Lung microvascular endothelial cell (primary cell): ENCODE measurements at regions not wholly inside any gene's neighbourhood (a gene's known extent, or its start where the extent isn't known, plus 50 kb on each side); places are given as distances from the start of the nearest gene placed in this dataset.

Source experiments
- DNase-seq, 2 donors: peaks; one replicate each; pipeline versions ENCODE4 v3.0.0 to v3.0.0-alpha.2; 2010; ENCODE audit warnings: low read depth in 2 of 2

GRCh38 chr7:7117935-7118586 is 64.3 kb upstream of the C1GALT1 start:
- DNase-seq, result no peak

DNA sequence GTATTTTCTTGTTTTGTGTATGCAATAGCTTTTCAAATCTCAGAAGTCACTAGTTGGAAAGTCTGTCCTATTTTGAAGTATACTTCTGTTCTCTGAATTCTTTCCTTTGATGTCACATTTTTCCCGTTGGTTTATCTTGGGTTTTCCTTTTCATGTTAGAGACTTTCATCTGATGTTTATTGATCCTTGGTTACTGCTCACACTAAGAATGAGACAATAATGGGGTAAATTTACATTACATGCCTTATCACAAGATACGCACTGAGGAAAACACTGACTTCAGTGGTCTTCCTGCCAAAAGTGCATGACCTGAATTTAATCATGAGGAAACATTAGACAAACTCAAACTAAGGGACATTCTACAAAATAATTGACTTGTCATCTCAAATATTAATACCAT is 63.5 kb upstream of the C1GALT1 start:
- no peak for DNase-seq

GRCh38 chr7:7119729-7120128 is 62.6 kb upstream of the C1GALT1 start:
- no peak for DNase-seq

DNA sequence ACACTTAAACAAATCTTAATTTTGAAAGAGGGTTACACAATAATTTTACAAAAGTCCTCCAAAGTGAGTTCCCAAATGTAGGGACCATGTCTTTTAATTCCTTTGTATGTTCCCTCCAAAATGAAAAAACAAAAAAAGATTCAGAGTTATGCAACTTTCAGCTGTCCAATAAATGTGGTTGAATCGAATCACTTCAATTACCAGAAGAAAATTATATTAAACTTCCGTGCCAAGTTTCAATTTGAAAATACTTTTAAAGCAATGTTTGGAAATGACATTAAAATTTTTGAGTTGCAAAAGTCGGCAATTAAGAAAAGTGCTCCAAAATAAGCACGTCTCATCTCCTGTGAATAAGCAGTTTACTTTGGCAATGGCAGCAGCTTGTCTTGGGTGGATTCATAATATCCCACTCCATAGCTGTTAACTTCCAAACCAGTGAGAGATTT is 60.3 kb upstream of the C1GALT1 start:
- no peak for DNase-seq

DNA sequence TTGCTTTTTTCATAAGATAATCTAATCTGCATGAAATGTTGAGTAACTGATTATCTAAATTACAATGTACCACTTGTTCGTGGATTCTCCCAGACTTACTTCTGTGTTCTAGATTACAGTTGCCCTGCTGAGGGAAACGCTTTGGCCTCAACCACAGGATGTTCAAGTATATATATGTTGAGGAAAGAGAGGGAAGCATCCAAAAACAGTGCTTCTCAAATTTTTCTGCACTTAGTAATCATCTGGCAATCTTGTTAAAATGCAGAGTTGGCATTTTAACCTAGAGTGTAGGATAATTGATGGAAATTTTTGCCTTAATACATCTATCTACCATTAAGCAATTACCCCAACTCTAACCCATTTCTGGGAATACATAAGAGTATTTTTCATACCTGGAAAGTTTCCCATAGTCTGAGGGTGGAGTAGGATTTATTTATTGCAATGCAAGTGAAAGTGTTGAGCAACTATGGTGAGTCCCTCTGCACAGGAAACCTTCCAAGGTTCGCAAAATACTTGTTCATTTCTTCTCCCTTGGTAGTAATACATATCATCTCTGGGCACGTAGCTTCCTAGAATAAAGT is 59.6 kb upstream of the C1GALT1 start:
- no peak for DNase-seq

DNA sequence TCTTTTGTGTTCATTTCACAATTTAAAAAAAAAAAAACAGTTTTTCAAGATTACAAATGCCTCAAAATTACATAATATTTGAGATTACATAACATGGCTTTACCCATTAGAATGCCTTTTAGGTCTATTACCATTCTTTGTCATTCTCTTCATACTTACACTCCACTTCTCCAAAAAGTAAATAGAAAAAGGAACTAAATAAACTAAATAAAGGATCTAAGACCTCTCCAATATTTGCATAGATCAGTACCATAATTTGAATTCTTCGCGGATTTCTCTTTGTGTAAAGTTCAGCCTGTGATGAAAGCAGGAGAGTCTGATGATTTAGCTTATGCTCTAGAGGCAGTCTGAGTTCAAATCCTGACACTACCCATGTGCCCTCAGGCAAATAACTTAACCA is 56.4 kb upstream of the C1GALT1 start:
- no peak for DNase-seq

DNA sequence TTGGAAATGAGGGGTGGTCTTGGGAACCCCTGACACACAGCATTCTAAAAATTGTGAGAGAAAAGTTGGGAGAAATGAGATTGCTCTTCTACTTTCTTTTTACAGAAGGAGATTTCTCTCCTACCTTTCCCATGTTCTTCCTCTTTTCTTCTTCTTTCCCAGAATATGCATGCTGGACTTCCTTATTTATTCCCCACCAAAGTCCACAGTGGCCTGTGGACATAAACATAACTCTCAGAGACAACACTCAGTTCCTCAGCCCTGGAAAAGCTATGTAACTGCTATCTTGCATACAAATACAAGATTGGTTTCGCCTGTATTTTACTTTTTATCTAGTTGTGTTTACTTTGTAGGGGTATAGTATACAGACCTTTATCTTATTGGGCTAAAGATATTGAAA is 54.6 kb upstream of the C1GALT1 start:
- DNase-seq, result no peak

DNA sequence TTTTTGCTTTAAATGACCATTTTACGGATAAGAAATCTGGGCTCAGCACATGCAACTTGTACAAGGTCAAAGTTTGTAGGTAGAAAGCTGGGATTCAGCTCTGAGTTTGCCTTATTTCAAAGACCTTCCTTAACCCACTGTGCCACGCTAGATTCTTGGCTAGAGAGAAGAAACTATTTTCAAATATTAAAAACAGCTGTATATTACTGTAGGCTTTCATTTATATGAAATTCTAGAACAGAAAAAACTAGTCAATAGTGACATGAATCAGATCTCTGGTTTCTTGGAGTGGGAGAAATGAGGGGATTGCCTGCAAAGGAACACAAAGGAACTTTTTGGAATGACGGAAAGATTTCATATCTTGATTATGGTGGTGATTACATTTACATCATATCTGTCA is 53.0 kb upstream of the C1GALT1 start:
- DNase-seq, result no peak

GRCh38 chr7:7131273-7131672 is 51.1 kb upstream of the C1GALT1 start:
- no peak for DNase-seq
